PC-9 (cell line): ENCODE measurements at regions not wholly inside any gene's neighbourhood (a gene's known extent, or its start where the extent isn't known, plus 50 kb on each side); places are given as distances from the start of the nearest gene placed in this dataset.

Source experiments
- EZH2 ChIP-seq: fragments of 200-600 bp; sonication (generic); IDR thresholded peaks from 2 replicates; pipeline ENCODE4 v1.8.0; 2017; ENCODE audit warnings: antibody characterized with exemption, low read depth
- TF ChIP-seq, protein P1 (sequence below): fragments of 200-600 bp; sonication (generic); conservative IDR thresholded peaks from 2 replicates; pipeline ENCODE4 v1.6.1; 2017; ENCODE audit warnings: mixed run types, antibody characterized with exemption, mild to moderate bottlenecking, moderate library complexity

DNA sequence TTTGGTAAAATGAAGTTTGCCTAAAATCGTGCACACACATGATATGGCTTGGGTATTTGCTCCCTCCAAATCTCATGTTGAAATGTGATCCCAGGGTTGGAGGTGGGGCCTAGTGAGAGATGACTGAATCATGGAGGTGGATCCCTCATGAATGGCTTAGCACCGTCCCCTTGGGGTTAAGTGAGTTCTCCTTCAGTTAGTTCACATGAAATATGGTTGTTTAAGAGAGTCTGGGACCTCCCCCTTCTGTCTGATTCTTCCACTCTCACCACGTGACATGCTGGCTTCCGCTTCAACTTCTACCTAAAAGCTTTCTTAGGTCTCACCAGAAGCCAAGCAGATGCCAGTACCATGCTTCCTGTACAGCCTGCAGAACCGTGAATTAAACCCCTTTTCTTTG lies 58.4 kb downstream of the SIPA1L2 start:
- TF ChIP-seq, protein P1, sequence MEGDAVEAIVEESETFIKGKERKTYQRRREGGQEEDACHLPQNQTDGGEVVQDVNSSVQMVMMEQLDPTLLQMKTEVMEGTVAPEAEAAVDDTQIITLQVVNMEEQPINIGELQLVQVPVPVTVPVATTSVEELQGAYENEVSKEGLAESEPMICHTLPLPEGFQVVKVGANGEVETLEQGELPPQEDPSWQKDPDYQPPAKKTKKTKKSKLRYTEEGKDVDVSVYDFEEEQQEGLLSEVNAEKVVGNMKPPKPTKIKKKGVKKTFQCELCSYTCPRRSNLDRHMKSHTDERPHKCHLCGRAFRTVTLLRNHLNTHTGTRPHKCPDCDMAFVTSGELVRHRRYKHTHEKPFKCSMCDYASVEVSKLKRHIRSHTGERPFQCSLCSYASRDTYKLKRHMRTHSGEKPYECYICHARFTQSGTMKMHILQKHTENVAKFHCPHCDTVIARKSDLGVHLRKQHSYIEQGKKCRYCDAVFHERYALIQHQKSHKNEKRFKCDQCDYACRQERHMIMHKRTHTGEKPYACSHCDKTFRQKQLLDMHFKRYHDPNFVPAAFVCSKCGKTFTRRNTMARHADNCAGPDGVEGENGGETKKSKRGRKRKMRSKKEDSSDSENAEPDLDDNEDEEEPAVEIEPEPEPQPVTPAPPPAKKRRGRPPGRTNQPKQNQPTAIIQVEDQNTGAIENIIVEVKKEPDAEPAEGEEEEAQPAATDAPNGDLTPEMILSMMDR = no peak
- no peak for TF ChIP-seq EZH2
